HCT116 (cell line): ENCODE measurements at regions not wholly inside any gene's neighbourhood (a gene's known extent, or its start where the extent isn't known, plus 50 kb on each side); places are given as distances from the start of the nearest gene placed in this dataset.

Experiments
- CTCF ChIP-seq, 3 experiments: fragments of 200-600 bp in 1 of 3; sonication (generic) in 1 of 3; IDR thresholded peaks in 2 of 3; conservative IDR thresholded peaks in 1 of 3; 2 replicates each; pipeline ENCODE4 v1.5.1; 2012 to 2017; ENCODE audit warnings: low read depth in 2 of 3, low read length in 2 of 3, antibody characterized with exemption in 1 of 3, borderline replicate concordance in 1 of 3, control low read depth in 1 of 3, mild to moderate bottlenecking in 1 of 3, mixed read lengths in 1 of 3, mixed run types in 1 of 3, moderate library complexity in 1 of 3; ENCODE audit not compliant: insufficient read depth in 1 of 3
- MAX ChIP-seq: IDR thresholded peaks from 2 replicates; pipeline ENCODE4 v1.6.1; 2012
- POLR2A ChIP-seq: IDR thresholded peaks from 2 replicates; pipeline ENCODE4 v1.7.0; 2011; ENCODE audit warnings: borderline replicate concordance; ENCODE audit not compliant: insufficient read depth, insufficient read length; ENCODE audit errors: extremely low read depth

- TF ChIP-seq CTCF (IDR thresholded peaks at IDR 0.05 in 2 of 3, conservative IDR thresholded peaks at IDR 0.05 in 1 of 3; ENCODE audit: borderline replicate concordance in 1 of 3, insufficient read depth in 1 of 3, low read depth in 2 of 3, low read length in 2 of 3): peak; percentile 8 to 64 (median 63); a peak in 4 of 6 replicates
- TF ChIP-seq POLR2A: no peak
- no peak for TF ChIP-seq MAX
Measured at GRCh38 chr9:19517202-19517942, 108.6 kb downstream of the ACER2 start.
